ENCODE measurements at regions not wholly inside any gene's neighbourhood (a gene's known extent, or its start where the extent isn't known, plus 50 kb on each side); places are given as distances from the start of the nearest gene placed in this dataset.

DNA sequence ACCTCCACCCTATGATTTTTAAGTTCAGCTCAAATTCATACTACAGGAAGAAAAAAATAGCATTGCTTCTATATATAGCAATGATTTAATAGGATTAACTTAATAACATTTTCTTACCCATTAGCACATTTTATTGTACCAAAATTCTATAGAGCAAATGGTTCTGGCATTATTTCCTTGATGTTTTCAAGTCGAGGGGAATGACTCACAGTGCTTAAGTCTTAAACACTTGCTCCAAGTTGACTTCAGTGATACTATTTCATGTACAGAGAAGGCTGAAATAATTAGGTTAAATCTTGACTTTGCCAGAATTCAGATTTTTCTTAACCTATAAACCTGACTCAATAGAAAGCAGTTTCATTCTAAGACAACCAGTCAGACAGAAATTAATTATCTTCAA, 1133.8 kb downstream of the SORCS3 start:
- Mint-ChIP-seq H3K9me3 (peaks cover 3% of the 10 kb centered on the region), H3K4me1 (peaks cover 3% of the 10 kb centered on the region), H3K27me3 (ENCODE audit: low read depth) (no peaks in the 10 kb centered on the region), H3K36me3 (ENCODE audit: low read depth) (no peaks in the 10 kb centered on the region), H3K27ac (no peak overlapping the region), H3K4me3 (no peak overlapping the region)
- TF ChIP-seq, protein P1, sequence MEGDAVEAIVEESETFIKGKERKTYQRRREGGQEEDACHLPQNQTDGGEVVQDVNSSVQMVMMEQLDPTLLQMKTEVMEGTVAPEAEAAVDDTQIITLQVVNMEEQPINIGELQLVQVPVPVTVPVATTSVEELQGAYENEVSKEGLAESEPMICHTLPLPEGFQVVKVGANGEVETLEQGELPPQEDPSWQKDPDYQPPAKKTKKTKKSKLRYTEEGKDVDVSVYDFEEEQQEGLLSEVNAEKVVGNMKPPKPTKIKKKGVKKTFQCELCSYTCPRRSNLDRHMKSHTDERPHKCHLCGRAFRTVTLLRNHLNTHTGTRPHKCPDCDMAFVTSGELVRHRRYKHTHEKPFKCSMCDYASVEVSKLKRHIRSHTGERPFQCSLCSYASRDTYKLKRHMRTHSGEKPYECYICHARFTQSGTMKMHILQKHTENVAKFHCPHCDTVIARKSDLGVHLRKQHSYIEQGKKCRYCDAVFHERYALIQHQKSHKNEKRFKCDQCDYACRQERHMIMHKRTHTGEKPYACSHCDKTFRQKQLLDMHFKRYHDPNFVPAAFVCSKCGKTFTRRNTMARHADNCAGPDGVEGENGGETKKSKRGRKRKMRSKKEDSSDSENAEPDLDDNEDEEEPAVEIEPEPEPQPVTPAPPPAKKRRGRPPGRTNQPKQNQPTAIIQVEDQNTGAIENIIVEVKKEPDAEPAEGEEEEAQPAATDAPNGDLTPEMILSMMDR (IDR thresholded peaks at IDR 0.05; ENCODE audit: unreplicated experiment in 3 of 3) = no peak

DNA sequence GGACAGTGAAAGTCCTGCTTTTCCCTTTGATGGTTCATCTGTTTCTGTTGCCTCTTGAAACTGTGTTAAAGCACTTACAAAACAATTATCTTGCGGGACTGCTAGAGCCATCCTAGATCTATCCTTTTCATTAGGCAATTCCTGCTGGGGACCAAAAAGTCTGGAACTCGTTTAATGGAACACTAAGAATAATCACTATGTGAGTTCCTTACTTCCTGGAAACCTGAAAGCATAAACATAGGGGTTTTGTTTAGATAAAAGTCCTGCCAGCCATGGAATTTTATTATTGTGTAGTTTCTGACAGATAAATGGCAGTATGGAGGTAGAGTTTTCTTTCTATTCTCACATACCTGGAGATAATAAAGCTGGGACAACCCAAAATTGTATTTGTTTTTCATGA, 1133.3 kb downstream of the SORCS3 start:
- peaks cover 3% of the 10 kb centered on the region for H3K4me1 Mint-ChIP-seq
- H3K27me3 Mint-ChIP-seq (ENCODE audit: low read depth) = no peaks in the 10 kb centered on the region
- no peak overlapping the region for H3K4me3 Mint-ChIP-seq
- H3K9me3 Mint-ChIP-seq = peaks cover 3% of the 10 kb centered on the region
- TF ChIP-seq, protein P1 (IDR thresholded peaks at IDR 0.05; ENCODE audit: unreplicated experiment in 3 of 3) = no peak
- no peaks in the 10 kb centered on the region for H3K36me3 Mint-ChIP-seq (ENCODE audit: low read depth)
- H3K27ac Mint-ChIP-seq = no peak overlapping the region

DNA sequence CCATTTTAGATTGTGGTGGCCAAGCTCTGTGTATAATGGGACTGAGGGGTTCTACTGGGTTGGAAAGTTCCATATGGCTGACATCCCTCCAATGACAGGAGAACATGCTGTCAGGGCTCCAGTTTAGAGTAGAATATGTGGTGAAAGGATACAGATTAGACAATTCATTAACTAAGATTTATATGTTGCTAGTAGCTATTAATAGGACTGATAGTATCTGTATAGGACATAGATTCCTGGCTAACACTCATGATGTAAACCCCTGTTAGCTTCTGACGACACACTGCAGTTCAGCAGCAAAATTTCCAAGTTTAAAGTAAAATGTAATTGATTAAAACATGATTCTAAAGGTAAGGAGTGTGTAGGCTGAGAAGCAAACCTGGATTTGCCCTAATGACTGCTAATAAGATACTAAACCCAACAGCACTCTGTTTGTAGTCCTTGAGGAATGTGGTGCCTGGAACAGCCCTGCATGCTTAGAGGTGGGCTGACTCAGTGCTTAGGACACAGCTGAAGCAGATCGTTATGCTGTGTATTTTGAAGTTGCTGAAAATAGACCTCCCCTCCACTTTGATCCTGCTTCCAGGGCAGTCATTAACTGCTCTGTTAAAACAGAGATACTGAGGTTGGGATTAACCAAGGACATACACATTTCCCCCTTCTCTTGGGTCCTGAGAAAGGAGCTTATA, 1129.6 kb downstream of the SORCS3 start:
- no peaks in the 10 kb centered on the region for H3K36me3 Mint-ChIP-seq (ENCODE audit: low read depth)
- TF ChIP-seq, protein P1 (IDR thresholded peaks at IDR 0.05; ENCODE audit: unreplicated experiment in 3 of 3) = no peak
- peaks cover 4% of the 10 kb centered on the region for H3K27me3 Mint-ChIP-seq (ENCODE audit: low read depth)
- peaks cover 3% of the 10 kb centered on the region for H3K9me3 Mint-ChIP-seq
- H3K27ac Mint-ChIP-seq = no peak overlapping the region
- peaks cover 10% of the 10 kb centered on the region for H3K4me1 Mint-ChIP-seq
- no peak overlapping the region for H3K4me3 Mint-ChIP-seq

DNA sequence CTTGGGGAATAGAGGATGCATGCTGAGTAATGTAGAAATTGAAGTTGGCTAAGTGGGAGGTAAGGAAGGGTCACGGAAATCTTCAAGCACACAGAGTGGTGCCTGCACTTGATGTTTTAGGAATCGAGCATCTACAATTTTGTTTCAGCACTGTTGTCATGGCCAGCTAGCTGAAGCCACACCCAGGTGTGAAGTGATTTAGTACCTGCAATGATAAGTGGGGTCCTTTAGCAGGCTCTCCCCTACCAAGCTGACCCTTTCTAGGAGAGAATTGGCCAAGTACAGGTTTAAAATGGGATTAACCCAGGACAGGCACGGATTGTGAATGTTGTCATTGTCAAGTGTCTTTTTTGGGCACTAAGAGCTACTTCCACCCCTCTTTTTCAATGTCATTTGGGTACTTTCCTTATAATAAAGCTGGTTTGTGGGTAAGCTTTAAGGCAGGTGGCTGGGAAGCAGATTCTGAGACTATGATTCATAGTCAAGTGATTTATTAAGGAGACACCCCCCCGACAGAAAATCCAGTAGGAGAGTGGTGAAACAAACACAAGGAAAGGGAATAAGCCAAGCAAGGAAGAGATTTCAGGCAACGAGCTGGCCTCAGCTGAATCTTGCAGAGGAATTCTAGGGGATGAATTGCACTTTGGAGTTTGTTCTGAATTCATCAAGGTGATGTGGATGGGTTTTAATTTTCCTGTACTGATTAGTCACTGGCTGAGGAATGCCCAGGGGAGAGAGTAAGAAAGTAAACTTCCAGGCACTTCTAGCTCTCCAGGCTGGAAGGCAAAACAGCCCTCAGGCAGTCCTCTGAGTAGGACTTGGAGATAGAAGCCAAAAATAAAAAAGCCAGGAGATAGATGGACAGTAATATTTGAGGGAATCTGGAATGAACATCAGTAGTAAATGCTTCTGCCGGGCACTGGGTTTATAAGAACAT, 1128.4 kb downstream of the SORCS3 start:
- Mint-ChIP-seq H3K36me3 (ENCODE audit: low read depth) (no peaks in the 10 kb centered on the region), H3K27ac (peak overlapping the region in 1 of 3 experiments; percentile 47), H3K4me3 (no peak overlapping the region), H3K9me3 (no peaks in the 10 kb centered on the region), H3K4me1 (peaks cover 10% of the 10 kb centered on the region), H3K27me3 (ENCODE audit: low read depth) (peaks cover 4% of the 10 kb centered on the region)
- TF ChIP-seq, protein P1 (IDR thresholded peaks at IDR 0.05; ENCODE audit: unreplicated experiment in 3 of 3) = no peak

- Mint-ChIP-seq H3K4me1 (no peaks in the 10 kb centered on the region), H3K27ac (no peak overlapping the region), H3K9me3 (no peaks in the 10 kb centered on the region), H3K27me3 (ENCODE audit: low read depth) (peaks cover 17% of the 10 kb centered on the region), H3K36me3 (ENCODE audit: low read depth) (no peaks in the 10 kb centered on the region), H3K4me3 (no peak overlapping the region)
- TF ChIP-seq, protein P1 (IDR thresholded peaks at IDR 0.05; ENCODE audit: unreplicated experiment in 3 of 3) = no peak
Observed at GRCh38 chr10:105763611-105764010, 1122.5 kb downstream of the SORCS3 start.
